H1 (cell line): ENCODE measurements at regions not wholly inside any gene's neighbourhood (a gene's known extent, or its start where the extent isn't known, plus 50 kb on each side); places are given as distances from the start of the nearest gene placed in this dataset.

Experiments
- BRCA1 ChIP-seq: IDR thresholded peaks from 2 replicates; pipeline ENCODE4 v1.6.1; 2012; ENCODE audit warnings: low read depth, low read length, improper control_type of control experiment
- CEBPB ChIP-seq: IDR thresholded peaks from 2 replicates; pipeline ENCODE4 v1.6.1; 2012; ENCODE audit warnings: low read depth, low read length
- CTBP2 ChIP-seq: IDR thresholded peaks from 2 replicates; pipeline ENCODE4 v1.7.0; 2011; ENCODE audit warnings: borderline replicate concordance, mild to moderate bottlenecking, moderate library complexity, mixed read lengths, low read length; ENCODE audit not compliant: insufficient read depth, insufficient read length
- EZH2 ChIP-seq: fragments of 200-600 bp; sonication (generic); IDR thresholded peaks from 2 replicates; pipeline ENCODE4 v1.7.1; 2012; ENCODE audit warnings: low read depth, mild to moderate bottlenecking, moderate library complexity, low read length, inconsistent platforms; ENCODE audit not compliant: severe bottlenecking
- PHF8 ChIP-seq: fragments of 200-600 bp; sonication (generic); conservative IDR thresholded peaks from 2 replicates; pipeline ENCODE4 v1.7.1; 2012; ENCODE audit warnings: low read depth, mild to moderate bottlenecking, inconsistent platforms, low read length, moderate library complexity
- RNF2 ChIP-seq: fragments of 200-900, 300-1000 bp; sonication (generic); IDR thresholded peaks from 2 replicates; pipeline ENCODE4 v1.7.1; 2016; ENCODE audit warnings: borderline replicate concordance, low read depth, mild to moderate bottlenecking, antibody characterized with exemption, low read length; ENCODE audit not compliant: poor library complexity, severe bottlenecking; ENCODE audit errors: missing control alignments
- SP1 ChIP-seq: IDR thresholded peaks from 2 replicates; pipeline ENCODE4 v1.6.1; 2011; ENCODE audit warnings: low read depth, low read length
- SRF ChIP-seq: IDR thresholded peaks from 2 replicates; pipeline ENCODE4 v1.6.1; 2011; ENCODE audit warnings: mild to moderate bottlenecking, low read depth, low read length, moderate library complexity
- TBP ChIP-seq: IDR thresholded peaks from 2 replicates; pipeline ENCODE4 v1.6.1; 2011; ENCODE audit warnings: low read depth, low read length, improper control_type of control experiment
- TF ChIP-seq, protein P1 (sequence below): fragments of 300-600 bp; sonication (generic); IDR thresholded peaks from 2 replicates; pipeline ENCODE4 v1.7.1; 2012; ENCODE audit warnings: low read length, moderate library complexity, mild to moderate bottlenecking, inconsistent platforms; ENCODE audit not compliant: insufficient replicate concordance
- TF ChIP-seq, protein P2 (sequence below): IDR thresholded peaks from 2 replicates; pipeline ENCODE4 v1.6.1; 2011; ENCODE audit warnings: low read depth, mild to moderate bottlenecking, low read length; ENCODE audit not compliant: insufficient read depth

DNA sequence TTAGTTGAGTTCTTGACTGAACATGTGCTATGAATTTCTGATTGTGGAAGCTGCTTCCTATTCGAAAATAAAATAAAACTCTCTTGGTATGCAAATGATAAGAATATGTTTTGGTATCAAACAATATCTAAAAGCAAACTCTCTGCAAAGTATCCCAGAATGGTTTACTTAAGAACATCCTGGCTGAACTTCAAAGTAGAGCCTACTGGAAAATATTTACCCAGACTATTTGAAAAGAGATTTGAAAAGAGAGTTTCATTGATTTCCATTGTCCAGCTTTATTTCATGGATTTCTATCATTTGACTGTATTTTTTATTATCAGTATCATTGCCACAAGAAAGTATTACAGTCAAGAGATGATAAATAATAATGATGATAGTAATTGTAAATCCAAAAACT, 171.1 kb upstream of the SLC7A11 start (continued):
- TF ChIP-seq, protein P1, sequence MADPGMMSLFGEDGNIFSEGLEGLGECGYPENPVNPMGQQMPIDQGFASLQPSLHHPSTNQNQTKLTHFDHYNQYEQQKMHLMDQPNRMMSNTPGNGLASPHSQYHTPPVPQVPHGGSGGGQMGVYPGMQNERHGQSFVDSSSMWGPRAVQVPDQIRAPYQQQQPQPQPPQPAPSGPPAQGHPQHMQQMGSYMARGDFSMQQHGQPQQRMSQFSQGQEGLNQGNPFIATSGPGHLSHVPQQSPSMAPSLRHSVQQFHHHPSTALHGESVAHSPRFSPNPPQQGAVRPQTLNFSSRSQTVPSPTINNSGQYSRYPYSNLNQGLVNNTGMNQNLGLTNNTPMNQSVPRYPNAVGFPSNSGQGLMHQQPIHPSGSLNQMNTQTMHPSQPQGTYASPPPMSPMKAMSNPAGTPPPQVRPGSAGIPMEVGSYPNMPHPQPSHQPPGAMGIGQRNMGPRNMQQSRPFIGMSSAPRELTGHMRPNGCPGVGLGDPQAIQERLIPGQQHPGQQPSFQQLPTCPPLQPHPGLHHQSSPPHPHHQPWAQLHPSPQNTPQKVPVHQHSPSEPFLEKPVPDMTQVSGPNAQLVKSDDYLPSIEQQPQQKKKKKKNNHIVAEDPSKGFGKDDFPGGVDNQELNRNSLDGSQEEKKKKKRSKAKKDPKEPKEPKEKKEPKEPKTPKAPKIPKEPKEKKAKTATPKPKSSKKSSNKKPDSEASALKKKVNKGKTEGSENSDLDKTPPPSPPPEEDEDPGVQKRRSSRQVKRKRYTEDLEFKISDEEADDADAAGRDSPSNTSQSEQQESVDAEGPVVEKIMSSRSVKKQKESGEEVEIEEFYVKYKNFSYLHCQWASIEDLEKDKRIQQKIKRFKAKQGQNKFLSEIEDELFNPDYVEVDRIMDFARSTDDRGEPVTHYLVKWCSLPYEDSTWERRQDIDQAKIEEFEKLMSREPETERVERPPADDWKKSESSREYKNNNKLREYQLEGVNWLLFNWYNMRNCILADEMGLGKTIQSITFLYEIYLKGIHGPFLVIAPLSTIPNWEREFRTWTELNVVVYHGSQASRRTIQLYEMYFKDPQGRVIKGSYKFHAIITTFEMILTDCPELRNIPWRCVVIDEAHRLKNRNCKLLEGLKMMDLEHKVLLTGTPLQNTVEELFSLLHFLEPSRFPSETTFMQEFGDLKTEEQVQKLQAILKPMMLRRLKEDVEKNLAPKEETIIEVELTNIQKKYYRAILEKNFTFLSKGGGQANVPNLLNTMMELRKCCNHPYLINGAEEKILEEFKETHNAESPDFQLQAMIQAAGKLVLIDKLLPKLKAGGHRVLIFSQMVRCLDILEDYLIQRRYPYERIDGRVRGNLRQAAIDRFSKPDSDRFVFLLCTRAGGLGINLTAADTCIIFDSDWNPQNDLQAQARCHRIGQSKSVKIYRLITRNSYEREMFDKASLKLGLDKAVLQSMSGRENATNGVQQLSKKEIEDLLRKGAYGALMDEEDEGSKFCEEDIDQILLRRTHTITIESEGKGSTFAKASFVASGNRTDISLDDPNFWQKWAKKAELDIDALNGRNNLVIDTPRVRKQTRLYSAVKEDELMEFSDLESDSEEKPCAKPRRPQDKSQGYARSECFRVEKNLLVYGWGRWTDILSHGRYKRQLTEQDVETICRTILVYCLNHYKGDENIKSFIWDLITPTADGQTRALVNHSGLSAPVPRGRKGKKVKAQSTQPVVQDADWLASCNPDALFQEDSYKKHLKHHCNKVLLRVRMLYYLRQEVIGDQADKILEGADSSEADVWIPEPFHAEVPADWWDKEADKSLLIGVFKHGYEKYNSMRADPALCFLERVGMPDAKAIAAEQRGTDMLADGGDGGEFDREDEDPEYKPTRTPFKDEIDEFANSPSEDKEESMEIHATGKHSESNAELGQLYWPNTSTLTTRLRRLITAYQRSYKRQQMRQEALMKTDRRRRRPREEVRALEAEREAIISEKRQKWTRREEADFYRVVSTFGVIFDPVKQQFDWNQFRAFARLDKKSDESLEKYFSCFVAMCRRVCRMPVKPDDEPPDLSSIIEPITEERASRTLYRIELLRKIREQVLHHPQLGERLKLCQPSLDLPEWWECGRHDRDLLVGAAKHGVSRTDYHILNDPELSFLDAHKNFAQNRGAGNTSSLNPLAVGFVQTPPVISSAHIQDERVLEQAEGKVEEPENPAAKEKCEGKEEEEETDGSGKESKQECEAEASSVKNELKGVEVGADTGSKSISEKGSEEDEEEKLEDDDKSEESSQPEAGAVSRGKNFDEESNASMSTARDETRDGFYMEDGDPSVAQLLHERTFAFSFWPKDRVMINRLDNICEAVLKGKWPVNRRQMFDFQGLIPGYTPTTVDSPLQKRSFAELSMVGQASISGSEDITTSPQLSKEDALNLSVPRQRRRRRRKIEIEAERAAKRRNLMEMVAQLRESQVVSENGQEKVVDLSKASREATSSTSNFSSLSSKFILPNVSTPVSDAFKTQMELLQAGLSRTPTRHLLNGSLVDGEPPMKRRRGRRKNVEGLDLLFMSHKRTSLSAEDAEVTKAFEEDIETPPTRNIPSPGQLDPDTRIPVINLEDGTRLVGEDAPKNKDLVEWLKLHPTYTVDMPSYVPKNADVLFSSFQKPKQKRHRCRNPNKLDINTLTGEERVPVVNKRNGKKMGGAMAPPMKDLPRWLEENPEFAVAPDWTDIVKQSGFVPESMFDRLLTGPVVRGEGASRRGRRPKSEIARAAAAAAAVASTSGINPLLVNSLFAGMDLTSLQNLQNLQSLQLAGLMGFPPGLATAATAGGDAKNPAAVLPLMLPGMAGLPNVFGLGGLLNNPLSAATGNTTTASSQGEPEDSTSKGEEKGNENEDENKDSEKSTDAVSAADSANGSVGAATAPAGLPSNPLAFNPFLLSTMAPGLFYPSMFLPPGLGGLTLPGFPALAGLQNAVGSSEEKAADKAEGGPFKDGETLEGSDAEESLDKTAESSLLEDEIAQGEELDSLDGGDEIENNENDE: no peak
- TF ChIP-seq EZH2 (no peak), SP1 (no peak), CEBPB (no peak), SRF (no peak), CTBP2 (no peak), TBP (no peak), BRCA1 (no peak), RNF2 (no peak), PHF8 (no peak)
- TF ChIP-seq, protein P2, sequence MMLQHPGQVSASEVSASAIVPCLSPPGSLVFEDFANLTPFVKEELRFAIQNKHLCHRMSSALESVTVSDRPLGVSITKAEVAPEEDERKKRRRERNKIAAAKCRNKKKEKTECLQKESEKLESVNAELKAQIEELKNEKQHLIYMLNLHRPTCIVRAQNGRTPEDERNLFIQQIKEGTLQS: no peak
